Astrocyte (in vitro differentiated cells and primary cell): ENCODE measurements at regions not wholly inside any gene's neighbourhood (a gene's known extent, or its start where the extent isn't known, plus 50 kb on each side); places are given as distances from the start of the nearest gene placed in this dataset.

Experiments used
- DNase-seq: peaks from one replicate; pipeline ENCODE4 v3.0.0-alpha.2; 2010; ENCODE audit warnings: low read depth
- FAIRE-seq: peaks from 2 replicates; lab custom pipeline; 2011; peaks lifted over from hg19 to GRCh38; lab: Jason Lieb, UNC
- H2AFZ ChIP-seq: 2 replicates; pipeline ENCODE4 v1.6.0; 2012; ENCODE audit warnings: low read depth, low read length, inconsistent platforms
- H3K27ac ChIP-seq: 2 replicates; pipeline ENCODE4 v1.5.1; 2011; ENCODE audit warnings: low read depth, low read length, inconsistent platforms
- H3K27me3 ChIP-seq: 2 replicates; pipeline ENCODE4 v1.6.0; 2011; ENCODE audit warnings: low read length, inconsistent platforms; ENCODE audit not compliant: insufficient read depth
- H3K36me3 ChIP-seq: 2 replicates; pipeline ENCODE4 v1.5.1; 2011; ENCODE audit warnings: low read length, inconsistent platforms; ENCODE audit not compliant: insufficient read depth
- H3K4me1 ChIP-seq: 2 replicates; pipeline ENCODE4 v1.5.1; 2011; ENCODE audit warnings: low read length, inconsistent platforms; ENCODE audit not compliant: insufficient read depth
- H3K4me2 ChIP-seq: 2 replicates; pipeline ENCODE4 v1.6.0; 2012; ENCODE audit warnings: low read length, inconsistent platforms
- H3K4me3 ChIP-seq: 2 replicates; pipeline ENCODE4 v1.5.1; 2011; ENCODE audit warnings: low read depth, mild to moderate bottlenecking, low read length, inconsistent platforms; ENCODE audit not compliant: insufficient read depth
- H3K79me2 ChIP-seq: 2 replicates; pipeline ENCODE4 v1.6.0; 2012; ENCODE audit warnings: mild to moderate bottlenecking, low read length, inconsistent platforms; ENCODE audit not compliant: insufficient read depth
- H3K9ac ChIP-seq: 2 replicates; pipeline ENCODE4 v1.6.0; 2012; ENCODE audit warnings: mild to moderate bottlenecking, low read length, inconsistent platforms
- H3K9me3 ChIP-seq: 2 replicates; pipeline ENCODE4 v1.5.1; 2012; ENCODE audit warnings: low read depth, mild to moderate bottlenecking, low read length, inconsistent platforms; ENCODE audit not compliant: insufficient read depth
- H4K20me1 ChIP-seq: 2 replicates; pipeline ENCODE4 v1.6.0; 2012; ENCODE audit warnings: low read length, inconsistent platforms; ENCODE audit not compliant: insufficient read depth
- H3K27ac Mint-ChIP-seq: one replicate; pipeline ENCODE4 v1.8.0; 2021; ENCODE audit warnings: mild to moderate bottlenecking, mixed read lengths; ENCODE audit not compliant: unreplicated experiment
- H3K27me3 Mint-ChIP-seq: one replicate; pipeline ENCODE4 v1.8.0; 2021; ENCODE audit warnings: low read depth, mixed read lengths; ENCODE audit not compliant: unreplicated experiment
- H3K36me3 Mint-ChIP-seq: one replicate; pipeline ENCODE4 v1.8.0; 2021; ENCODE audit warnings: low read depth, mixed read lengths; ENCODE audit not compliant: unreplicated experiment
- H3K4me1 Mint-ChIP-seq: one replicate; pipeline ENCODE4 v1.8.0; 2021; ENCODE audit warnings: low read depth, mixed read lengths; ENCODE audit not compliant: unreplicated experiment
- H3K4me3 Mint-ChIP-seq: one replicate; pipeline ENCODE4 v1.8.0; 2021; ENCODE audit warnings: mild to moderate bottlenecking, moderate library complexity, mixed read lengths; ENCODE audit not compliant: unreplicated experiment
- H3K9me3 Mint-ChIP-seq: one replicate; pipeline ENCODE4 v1.8.0; 2021; ENCODE audit warnings: mild to moderate bottlenecking, mixed read lengths; ENCODE audit not compliant: unreplicated experiment
- CTCF ChIP-seq: IDR thresholded peaks from 2 replicates; pipeline ENCODE4 v1.5.1; 2011; ENCODE audit warnings: low read depth, mild to moderate bottlenecking, inconsistent platforms, low read length, moderate library complexity; ENCODE audit not compliant: insufficient read depth
- EZH2 ChIP-seq: IDR thresholded peaks from 2 replicates; pipeline ENCODE4 v1.6.1; 2012; ENCODE audit warnings: mild to moderate bottlenecking, low read length, inconsistent platforms; ENCODE audit not compliant: insufficient read depth

GRCh38 chr4:17336986-17337385, 174.9 kb downstream of the QDPR start:
- Histone ChIP-seq H3K4me1 (peaks cover 8% of the 10 kb centered on the region), H3K4me3 (no peak overlapping the region), H3K4me2 (peak overlapping the region; percentile 53), H4K20me1 (no peaks in the 10 kb centered on the region), H2AFZ (no peak overlapping the region), H3K36me3 (no peaks in the 10 kb centered on the region), H3K79me2 (no peaks in the 10 kb centered on the region), H3K27me3 (no peaks in the 10 kb centered on the region), H3K9ac (no peak overlapping the region), H3K27ac (no peak overlapping the region), H3K9me3 (no peaks in the 10 kb centered on the region)
- Mint-ChIP-seq H3K27ac (no peak overlapping the region), H3K4me1 (peaks cover 4% of the 10 kb centered on the region), H3K4me3 (no peak overlapping the region), H3K9me3 (no peaks in the 10 kb centered on the region), H3K27me3 (no peaks in the 10 kb centered on the region), H3K36me3 (no peaks in the 10 kb centered on the region)
- no peak for TF ChIP-seq CTCF
- TF ChIP-seq EZH2 = no peak
- DNase-seq (no peak), FAIRE-seq (no peak)

- H3K36me3 ChIP-seq = no peaks in the 10 kb centered on the region
- H3K9me3 Mint-ChIP-seq = no peaks in the 10 kb centered on the region
- H3K4me1 ChIP-seq = peaks cover 8% of the 10 kb centered on the region
- FAIRE-seq = no peak
- H3K27me3 ChIP-seq = no peaks in the 10 kb centered on the region
- H3K79me2 ChIP-seq = no peaks in the 10 kb centered on the region
- H3K4me3 ChIP-seq = no peak overlapping the region
- no peak overlapping the region for H3K4me3 Mint-ChIP-seq
- H3K4me1 Mint-ChIP-seq = peaks cover 4% of the 10 kb centered on the region
- no peak overlapping the region for H3K9ac ChIP-seq
- no peak overlapping the region for H3K27ac ChIP-seq
- peak overlapping the region; percentile 53 for H3K4me2 ChIP-seq
- no peaks in the 10 kb centered on the region for H3K27me3 Mint-ChIP-seq
- H3K9me3 ChIP-seq = no peaks in the 10 kb centered on the region
- peak overlapping the region; percentile 35 for H2AFZ ChIP-seq
- peak; percentile 68 for DNase-seq
- H4K20me1 ChIP-seq = no peaks in the 10 kb centered on the region
- H3K27ac Mint-ChIP-seq = no peak overlapping the region
- TF ChIP-seq EZH2 = no peak
- TF ChIP-seq CTCF = no peak
- H3K36me3 Mint-ChIP-seq = no peaks in the 10 kb centered on the region
Observed at GRCh38 chr4:17336524-17336961, 175.3 kb downstream of the QDPR start.

- peaks cover 4% of the 10 kb centered on the region for H3K4me1 Mint-ChIP-seq
- H3K9ac ChIP-seq = no peak overlapping the region
- no peaks in the 10 kb centered on the region for H3K36me3 Mint-ChIP-seq
Observed at GRCh38 chr4:17336069-17336468, 175.8 kb downstream of the QDPR start.

More at GRCh38 chr4:17336069-17336468, 175.8 kb downstream of the QDPR start:
- Histone ChIP-seq H3K27ac (no peak overlapping the region), H3K9me3 (no peaks in the 10 kb centered on the region), H3K4me2 (peak overlapping the region; percentile 53), H3K4me1 (peaks cover 8% of the 10 kb centered on the region), H3K4me3 (no peak overlapping the region), H2AFZ (peak overlapping the region; percentile 35), H3K36me3 (no peaks in the 10 kb centered on the region), H3K27me3 (no peaks in the 10 kb centered on the region), H4K20me1 (no peaks in the 10 kb centered on the region), H3K79me2 (no peaks in the 10 kb centered on the region)
- FAIRE-seq (no peak), DNase-seq (no peak)
- Mint-ChIP-seq H3K9me3 (no peaks in the 10 kb centered on the region), H3K27me3 (no peaks in the 10 kb centered on the region), H3K27ac (no peak overlapping the region), H3K4me3 (no peak overlapping the region)
- no peak for TF ChIP-seq EZH2
- TF ChIP-seq CTCF = no peak
